ENCODE measurements at regions not wholly inside any gene's neighbourhood (a gene's known extent, or its start where the extent isn't known, plus 50 kb on each side); places are given as distances from the start of the nearest gene placed in this dataset.

DNA sequence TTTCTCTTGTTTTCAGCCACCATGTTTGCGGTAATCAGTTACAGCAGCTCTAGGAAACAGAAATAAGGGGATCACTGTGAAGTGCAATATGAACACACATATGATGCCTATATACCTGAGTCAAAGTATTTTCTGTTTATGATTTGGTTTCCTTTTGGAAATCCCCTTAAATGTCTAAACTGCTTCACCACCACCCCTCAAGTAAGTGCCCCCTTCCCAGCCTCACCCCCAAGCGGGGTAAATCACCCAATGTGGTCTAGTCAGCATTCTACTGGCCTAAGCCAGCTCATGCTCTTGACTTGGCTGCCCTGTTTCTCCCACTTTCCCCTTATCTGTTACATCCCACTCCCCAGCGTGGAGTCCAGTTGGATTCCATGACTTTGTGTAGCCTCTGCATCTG lies 176.5 kb downstream of the QDPR start:
- Histone ChIP-seq H3K27me3 (ENCODE audit: low read length) (peaks cover 46% of the 10 kb centered on the region), H3K4me3 (ENCODE audit: low read length) (no peak overlapping the region), H3K27ac (ENCODE audit: low read length) (no peak overlapping the region), H2AFZ (ENCODE audit: low read length) (no peak overlapping the region), H3K9ac (ENCODE audit: low read length) (no peak overlapping the region), H3K79me2 (ENCODE audit: low read length) (no peaks in the 10 kb centered on the region), H3K4me1 (ENCODE audit: insufficient read depth, low read length) (no peaks in the 10 kb centered on the region), H3K4me2 (ENCODE audit: low read length) (no peak overlapping the region), H3F3A (ENCODE audit: low read length, unreplicated experiment) (no peaks in the 10 kb centered on the region), H3K9me3 (ENCODE audit: low read length) (no peaks in the 10 kb centered on the region), H4K20me1 (ENCODE audit: low read length) (no peaks in the 10 kb centered on the region), H3K9me2 (replicated peaks; ENCODE audit: low read length) (no peaks in the 10 kb centered on the region), H3K36me3 (ENCODE audit: low read depth, low read length) (no peaks in the 10 kb centered on the region)
- no peak for ATAC-seq
- no TSS peak for BruUV-seq (replicated peaks)
- CTCF ChIA-PET = no interaction called here
- TF ChIP-seq EZH2 (IDR thresholded peaks at IDR 0.05; ENCODE audit: low read length, unreplicated experiment) (no peak), CTCF (conservative IDR thresholded peaks at IDR 0.05; ENCODE audit: low read depth, low read length) (no peak)
- POLR2A ChIA-PET (ENCODE audit: unreplicated experiment) = no interaction called here
- intact Hi-C loops (cut with micrococcal nuclease) = no loop called here
- no peak for DNase-seq

GRCh38 chr4:17332478-17332877 lies 179.4 kb downstream of the QDPR start:
- H3K9me3 ChIP-seq (ENCODE audit: low read length) = no peaks in the 10 kb centered on the region

DNA sequence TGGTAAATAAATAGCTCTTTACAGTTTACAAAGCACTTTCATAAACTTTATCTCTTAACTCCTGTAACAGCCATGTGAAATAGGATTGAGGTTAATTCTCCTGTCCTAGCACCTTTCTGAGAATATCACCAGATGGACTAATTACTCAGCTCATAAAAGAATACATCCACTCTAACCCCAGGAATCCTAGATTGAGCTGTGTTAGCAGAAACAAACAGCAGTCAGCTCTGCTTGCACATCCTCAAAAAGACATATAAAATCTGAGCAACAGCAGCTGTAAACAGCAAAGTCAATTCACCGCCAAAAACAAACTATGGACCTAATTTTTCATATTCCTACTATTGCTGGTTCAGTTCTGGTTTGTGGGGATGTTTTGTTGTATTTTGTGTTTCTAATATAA lies 182.8 kb downstream of the QDPR start:
- H3K36me3 ChIP-seq (ENCODE audit: low read depth, low read length) = no peaks in the 10 kb centered on the region
- no peak overlapping the region for H2AFZ ChIP-seq (ENCODE audit: low read length)
- H4K20me1 ChIP-seq (ENCODE audit: low read length) = no peaks in the 10 kb centered on the region
- H3K4me1 ChIP-seq (ENCODE audit: insufficient read depth, low read length) = no peaks in the 10 kb centered on the region
- BruUV-seq (replicated peaks) = no TSS peak
- CTCF ChIA-PET = no interaction called here
- no peak for TF ChIP-seq CTCF (conservative IDR thresholded peaks at IDR 0.05; ENCODE audit: low read depth, low read length)
- TF ChIP-seq EZH2phosphoT487 (IDR thresholded peaks at IDR 0.05; ENCODE audit: borderline replicate concordance, low read length) = no peak
- no peak for TF ChIP-seq EZH2 (IDR thresholded peaks at IDR 0.05; ENCODE audit: low read length, unreplicated experiment)
- H3K27ac ChIP-seq (ENCODE audit: low read length) = no peak overlapping the region
- intact Hi-C loops (cut with micrococcal nuclease) = no loop called here
- H3K27me3 ChIP-seq (ENCODE audit: low read length) = peaks cover 55% of the 10 kb centered on the region
- no peaks in the 10 kb centered on the region for H3F3A ChIP-seq (ENCODE audit: low read length, unreplicated experiment)
- no peak overlapping the region for H3K4me3 ChIP-seq (ENCODE audit: low read length)
- no peaks in the 10 kb centered on the region for H3K9me3 ChIP-seq (ENCODE audit: low read length)
- H3K4me2 ChIP-seq (ENCODE audit: low read length) = no peak overlapping the region
- POLR2A ChIA-PET (ENCODE audit: unreplicated experiment) = no interaction called here
- no peak for DNase-seq
- H3K9ac ChIP-seq (ENCODE audit: low read length) = no peak overlapping the region
- no peak for ATAC-seq
- H3K79me2 ChIP-seq (ENCODE audit: low read length) = no peaks in the 10 kb centered on the region
- H3K9me2 ChIP-seq (replicated peaks; ENCODE audit: low read length) = no peaks in the 10 kb centered on the region

More at GRCh38 chr4:17332478-17332877, 179.4 kb downstream of the QDPR start:
- no peak overlapping the region for H2AFZ ChIP-seq (ENCODE audit: low read length)
- no peak overlapping the region for H3K27ac ChIP-seq (ENCODE audit: low read length)
- intact Hi-C loops (cut with micrococcal nuclease) = no loop called here
- H3K27me3 ChIP-seq (ENCODE audit: low read length) = peaks cover 56% of the 10 kb centered on the region
- H3F3A ChIP-seq (ENCODE audit: low read length, unreplicated experiment) = no peaks in the 10 kb centered on the region
- no peak overlapping the region for H3K9ac ChIP-seq (ENCODE audit: low read length)
- H3K4me1 ChIP-seq (ENCODE audit: insufficient read depth, low read length) = no peaks in the 10 kb centered on the region
- H3K79me2 ChIP-seq (ENCODE audit: low read length) = no peaks in the 10 kb centered on the region
- no TSS peak for BruUV-seq (replicated peaks)
- ChIA-PET POLR2A (ENCODE audit: unreplicated experiment) (no interaction called here), CTCF (no interaction called here)
- H3K4me2 ChIP-seq (ENCODE audit: low read length) = no peak overlapping the region
- no peaks in the 10 kb centered on the region for H4K20me1 ChIP-seq (ENCODE audit: low read length)
- no peaks in the 10 kb centered on the region for H3K9me2 ChIP-seq (replicated peaks; ENCODE audit: low read length)
- DNase-seq (no peak), ATAC-seq (no peak)
- H3K36me3 ChIP-seq (ENCODE audit: low read depth, low read length) = no peaks in the 10 kb centered on the region
- H3K4me3 ChIP-seq (ENCODE audit: low read length) = no peak overlapping the region
- TF ChIP-seq CTCF (conservative IDR thresholded peaks at IDR 0.05; ENCODE audit: low read depth, low read length) = no peak
- no peak for TF ChIP-seq EZH2 (IDR thresholded peaks at IDR 0.05; ENCODE audit: low read length, unreplicated experiment)
- no peak for TF ChIP-seq EZH2phosphoT487 (IDR thresholded peaks at IDR 0.05; ENCODE audit: borderline replicate concordance, low read length)
